Fibroblast of lung (primary cell): ENCODE measurements at regions not wholly inside any gene's neighbourhood (a gene's known extent, or its start where the extent isn't known, plus 50 kb on each side); places are given as distances from the start of the nearest gene placed in this dataset.

Source experiments
- DNase-seq, 2 donors: peaks; one replicate each; pipeline versions ENCODE4 v3.0.0 to v3.0.0-alpha.2; 2010; ENCODE audit warnings: low read depth in 2 of 2
- H2AFZ ChIP-seq: 2 replicates; pipeline ENCODE4 v1.5.1; 2012; ENCODE audit warnings: low read length, control low read depth, inconsistent platforms
- H3K27ac ChIP-seq: 2 replicates; pipeline ENCODE4 v1.5.1; 2011; ENCODE audit warnings: low read length, control low read depth; ENCODE audit not compliant: insufficient read depth
- H3K27me3 ChIP-seq: 2 replicates; pipeline ENCODE4 v1.5.1; 2011; ENCODE audit warnings: mild to moderate bottlenecking, low read length; ENCODE audit not compliant: control insufficient read depth, insufficient read depth
- H3K36me3 ChIP-seq: 2 replicates; pipeline ENCODE4 v1.5.1; 2011; ENCODE audit warnings: low read length; ENCODE audit not compliant: control insufficient read depth, insufficient read depth
- H3K4me1 ChIP-seq: 2 replicates; pipeline ENCODE4 v1.5.1; 2011; ENCODE audit warnings: low read length; ENCODE audit not compliant: control insufficient read depth, insufficient read depth; ENCODE audit errors: extremely low read depth
- H3K4me2 ChIP-seq: 2 replicates; pipeline ENCODE4 v1.5.1; 2011; ENCODE audit warnings: low read length, control low read depth; ENCODE audit not compliant: insufficient read depth; ENCODE audit errors: extremely low read depth
- H3K4me3 ChIP-seq, 4 experiments: fragments of 200-600 bp in 1 of 4; sonication (generic) in 1 of 4; replicated peaks in 1 of 4; 2 replicates each; pipeline ENCODE4 v1.5.1; 2011 to 2016; ENCODE audit warnings: low read length in 4 of 4, low read depth in 3 of 4, mild to moderate bottlenecking in 3 of 4, control low read depth in 2 of 4, inconsistent platforms in 1 of 4, mixed read lengths in 1 of 4; ENCODE audit not compliant: insufficient read depth in 1 of 4; ENCODE audit errors: control extremely low read depth in 1 of 4
- H3K79me2 ChIP-seq: 2 replicates; pipeline ENCODE4 v1.5.1; 2012; ENCODE audit warnings: mild to moderate bottlenecking, low read length, inconsistent platforms; ENCODE audit not compliant: control insufficient read depth, insufficient read depth
- H3K9ac ChIP-seq: 2 replicates; pipeline ENCODE4 v1.5.1; 2011; ENCODE audit warnings: mild to moderate bottlenecking, low read length, control low read depth; ENCODE audit not compliant: insufficient read depth
- H3K9me3 ChIP-seq: 2 replicates; pipeline ENCODE4 v1.5.1; 2012; ENCODE audit warnings: low read depth, low read length; ENCODE audit not compliant: control insufficient read depth, insufficient read depth
- H4K20me1 ChIP-seq: 2 replicates; pipeline ENCODE4 v1.5.1; 2011; ENCODE audit warnings: low read length; ENCODE audit not compliant: control insufficient read depth, insufficient read depth; ENCODE audit errors: extremely low read depth
- EZH2 ChIP-seq: IDR thresholded peaks from 2 replicates; pipeline ENCODE4 v1.5.1; 2012; ENCODE audit warnings: low read length, control low read depth, mild to moderate bottlenecking; ENCODE audit errors: missing control alignments
- TF ChIP-seq, protein P1 (sequence below), 2 donors: IDR thresholded peaks in 1 of 2; conservative IDR thresholded peaks in 1 of 2; 1 replicate in 1 of 2; 2 replicates in 1 of 2; pipeline ENCODE4 v1.5.1; 2011 to 2012; ENCODE audit warnings: low read length in 2 of 2, control low read depth in 1 of 2, inconsistent platforms in 1 of 2, low read depth in 1 of 2, mild to moderate bottlenecking in 1 of 2

DNA sequence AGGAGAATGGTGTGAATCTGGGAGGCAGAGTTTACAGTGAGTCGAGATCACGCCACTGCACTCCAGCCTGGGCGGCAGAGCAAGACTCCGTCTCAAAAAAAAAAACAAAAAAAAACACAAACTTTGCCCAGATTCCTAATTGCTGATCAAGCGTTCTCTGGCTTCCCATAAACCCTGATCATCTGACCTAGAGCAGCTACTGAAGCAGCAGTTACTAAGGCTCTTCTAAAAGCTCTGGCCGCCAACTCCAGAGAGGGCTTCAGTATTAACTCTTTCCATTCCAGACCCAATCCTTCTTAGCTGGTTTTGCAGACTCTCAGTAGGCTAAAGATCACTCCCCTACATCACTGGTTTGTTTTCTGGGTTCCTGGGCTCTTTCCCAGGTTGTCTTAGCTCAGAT, 201.6 kb downstream of the IGSF11 start:
- Histone ChIP-seq H3K36me3 (no peaks in the 10 kb centered on the region), H3K27ac (no peak overlapping the region), H2AFZ (no peak overlapping the region), H3K9me3 (no peaks in the 10 kb centered on the region), H3K4me2 (no peak overlapping the region), H3K4me3 (no peak overlapping the region), H4K20me1 (no peaks in the 10 kb centered on the region), H3K79me2 (no peaks in the 10 kb centered on the region), H3K4me1 (no peaks in the 10 kb centered on the region), H3K9ac (no peak overlapping the region), H3K27me3 (no peaks in the 10 kb centered on the region)
- DNase-seq = peak in 1 of 2 donors; percentile 32
- no peak for TF ChIP-seq EZH2
- TF ChIP-seq, protein P1, sequence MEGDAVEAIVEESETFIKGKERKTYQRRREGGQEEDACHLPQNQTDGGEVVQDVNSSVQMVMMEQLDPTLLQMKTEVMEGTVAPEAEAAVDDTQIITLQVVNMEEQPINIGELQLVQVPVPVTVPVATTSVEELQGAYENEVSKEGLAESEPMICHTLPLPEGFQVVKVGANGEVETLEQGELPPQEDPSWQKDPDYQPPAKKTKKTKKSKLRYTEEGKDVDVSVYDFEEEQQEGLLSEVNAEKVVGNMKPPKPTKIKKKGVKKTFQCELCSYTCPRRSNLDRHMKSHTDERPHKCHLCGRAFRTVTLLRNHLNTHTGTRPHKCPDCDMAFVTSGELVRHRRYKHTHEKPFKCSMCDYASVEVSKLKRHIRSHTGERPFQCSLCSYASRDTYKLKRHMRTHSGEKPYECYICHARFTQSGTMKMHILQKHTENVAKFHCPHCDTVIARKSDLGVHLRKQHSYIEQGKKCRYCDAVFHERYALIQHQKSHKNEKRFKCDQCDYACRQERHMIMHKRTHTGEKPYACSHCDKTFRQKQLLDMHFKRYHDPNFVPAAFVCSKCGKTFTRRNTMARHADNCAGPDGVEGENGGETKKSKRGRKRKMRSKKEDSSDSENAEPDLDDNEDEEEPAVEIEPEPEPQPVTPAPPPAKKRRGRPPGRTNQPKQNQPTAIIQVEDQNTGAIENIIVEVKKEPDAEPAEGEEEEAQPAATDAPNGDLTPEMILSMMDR (conservative IDR thresholded peaks at IDR 0.05 in 1 of 2, IDR thresholded peaks at IDR 0.05 in 1 of 2; ENCODE audit: low read depth in 1 of 2, low read length in 2 of 2) = no peak

DNA sequence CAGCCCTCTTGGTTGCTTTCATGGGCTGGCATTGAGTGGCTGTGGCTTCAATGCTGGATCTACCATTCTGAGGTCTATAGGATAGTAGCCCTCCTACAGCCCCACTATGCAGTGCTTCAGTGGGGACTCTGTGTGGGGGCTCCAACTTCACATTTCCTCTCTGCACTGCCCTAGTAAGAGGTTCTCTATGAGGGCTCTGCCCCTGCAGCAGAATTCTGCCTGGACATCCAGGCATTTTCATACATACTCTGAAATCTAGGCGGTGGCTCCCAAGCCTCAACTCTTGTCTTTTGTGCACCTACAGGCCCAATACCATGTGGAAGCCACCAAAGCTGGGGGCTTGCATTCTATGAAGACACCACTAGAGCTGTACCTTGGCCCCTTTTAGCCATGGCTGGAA, 195.8 kb downstream of the IGSF11 start:
- no peaks in the 10 kb centered on the region for H3K79me2 ChIP-seq
- no peak overlapping the region for H3K4me2 ChIP-seq
- DNase-seq = no peak
- H4K20me1 ChIP-seq = no peaks in the 10 kb centered on the region
- H3K4me1 ChIP-seq = no peaks in the 10 kb centered on the region
- H3K27me3 ChIP-seq = no peaks in the 10 kb centered on the region
- no peak overlapping the region for H3K9ac ChIP-seq
- H3K9me3 ChIP-seq = no peaks in the 10 kb centered on the region
- no peaks in the 10 kb centered on the region for H3K36me3 ChIP-seq
- H3K4me3 ChIP-seq = no peak overlapping the region
- TF ChIP-seq, protein P1 (conservative IDR thresholded peaks at IDR 0.05 in 1 of 2, IDR thresholded peaks at IDR 0.05 in 1 of 2; ENCODE audit: low read depth in 1 of 2, low read length in 2 of 2) = no peak
- H3K27ac ChIP-seq = no peak overlapping the region
- no peak overlapping the region for H2AFZ ChIP-seq

- no peaks in the 10 kb centered on the region for H3K79me2 ChIP-seq
- no peak overlapping the region for H3K4me3 ChIP-seq
- no peaks in the 10 kb centered on the region for H3K27me3 ChIP-seq
- no peak overlapping the region for H2AFZ ChIP-seq
- no peak overlapping the region for H3K9ac ChIP-seq
- no peaks in the 10 kb centered on the region for H3K9me3 ChIP-seq
- H3K36me3 ChIP-seq = no peaks in the 10 kb centered on the region
- no peaks in the 10 kb centered on the region for H3K4me1 ChIP-seq
- H3K27ac ChIP-seq = no peak overlapping the region
- DNase-seq = peak; percentile 7 to 9
- H3K4me2 ChIP-seq = no peak overlapping the region
- TF ChIP-seq EZH2 = no peak
- TF ChIP-seq, protein P1 (conservative IDR thresholded peaks at IDR 0.05 in 1 of 2, IDR thresholded peaks at IDR 0.05 in 1 of 2; ENCODE audit: low read depth in 1 of 2, low read length in 2 of 2) = no peak
- no peaks in the 10 kb centered on the region for H4K20me1 ChIP-seq
These were observed 192.3 kb downstream of the IGSF11 start for GRCh38 chr3:118842147-118842863.
